CD4-positive, alpha-beta memory T cell (primary cell): ENCODE measurements at regions not wholly inside any gene's neighbourhood (a gene's known extent, or its start where the extent isn't known, plus 50 kb on each side); places are given as distances from the start of the nearest gene placed in this dataset.

Experiments
- CTCF ChIA-PET: fragments of 350-600 bp; sonication (Branson Sonifier 250); formaldehyde crosslinking; loops from one replicate; lab custom pipeline; 2021; ENCODE audit warnings: inconsistent platforms; ENCODE audit not compliant: partially characterized antibody; lab: Charles Lee
- POLR2A ChIA-PET: fragments of 350-600 bp; sonication (Branson Sonifier 250); formaldehyde crosslinking; loops from one replicate; lab custom pipeline; 2021; ENCODE audit not compliant: partially characterized antibody; lab: Charles Lee
- DNase-seq, 5 donors: peaks; one replicate each; pipeline versions ENCODE4 v3.0.0 to v3.0.0-alpha.2; 2020 to 2022; ENCODE audit warnings: mixed read lengths in 1 of 5
- H3K27ac ChIP-seq: one replicate; pipeline ENCODE4 v1.7.0; 2013; ENCODE audit warnings: low read depth, low read length
- H3K27me3 ChIP-seq: 2 replicates; pipeline ENCODE4 v1.7.0; 2013; ENCODE audit warnings: mild to moderate bottlenecking, low read length, moderate library complexity; ENCODE audit not compliant: insufficient read depth
- H3K36me3 ChIP-seq: 2 replicates; pipeline ENCODE4 v1.7.0; 2013; ENCODE audit warnings: mild to moderate bottlenecking, low read length, moderate library complexity; ENCODE audit not compliant: insufficient read depth
- H3K4me1 ChIP-seq: 2 replicates; pipeline ENCODE4 v1.7.0; 2013; ENCODE audit warnings: mild to moderate bottlenecking, low read length, moderate library complexity; ENCODE audit not compliant: insufficient read depth
- H3K4me3 ChIP-seq, 2 donors: one replicate each; pipeline ENCODE4 v1.7.0; 2013; ENCODE audit warnings: low read length in 2 of 2, mild to moderate bottlenecking in 1 of 2
- H3K9me3 ChIP-seq, 2 donors: one replicate each; pipeline ENCODE4 v1.7.0; 2013; ENCODE audit warnings: low read length in 2 of 2, control low read depth in 1 of 2; ENCODE audit not compliant: control insufficient read depth in 1 of 2
- H3K27ac Mint-ChIP-seq, 7 donors: one replicate each; pipeline ENCODE4 v1.8.0; 2020 to 2021; ENCODE audit warnings: mixed read lengths in 7 of 7, mild to moderate bottlenecking in 6 of 7, inconsistent platforms in 3 of 7, moderate library complexity in 3 of 7
- H3K27me3 Mint-ChIP-seq, 2 donors: one replicate each; pipeline ENCODE4 v1.8.0; 2020 to 2021; ENCODE audit warnings: mixed read lengths in 2 of 2
- H3K36me3 Mint-ChIP-seq, 2 donors: one replicate each; pipeline ENCODE4 v1.8.0; 2020 to 2021; ENCODE audit warnings: mixed read lengths in 2 of 2, inconsistent platforms in 1 of 2, mild to moderate bottlenecking in 1 of 2
- H3K4me1 Mint-ChIP-seq, 4 donors: one replicate each; pipeline ENCODE4 v1.8.0; 2020 to 2021; ENCODE audit warnings: mixed read lengths in 4 of 4, mild to moderate bottlenecking in 1 of 4
- H3K4me3 Mint-ChIP-seq, 8 donors: one replicate each; pipeline ENCODE4 v1.8.0; 2020 to 2021; ENCODE audit warnings: mixed read lengths in 8 of 8, mild to moderate bottlenecking in 7 of 8, moderate library complexity in 6 of 8, inconsistent platforms in 3 of 8
- H3K9me3 Mint-ChIP-seq, 8 donors: one replicate each; pipeline ENCODE4 v1.8.0; 2020 to 2021; ENCODE audit warnings: mixed read lengths in 8 of 8, mild to moderate bottlenecking in 5 of 8, inconsistent platforms in 3 of 8, moderate library complexity in 1 of 8
- intact Hi-C: fragments of 100-400 bp; cut with micrococcal nuclease; formaldehyde crosslinking; loops from one replicate; pipeline ENCODE4 v1.15.1; 2023

DNA sequence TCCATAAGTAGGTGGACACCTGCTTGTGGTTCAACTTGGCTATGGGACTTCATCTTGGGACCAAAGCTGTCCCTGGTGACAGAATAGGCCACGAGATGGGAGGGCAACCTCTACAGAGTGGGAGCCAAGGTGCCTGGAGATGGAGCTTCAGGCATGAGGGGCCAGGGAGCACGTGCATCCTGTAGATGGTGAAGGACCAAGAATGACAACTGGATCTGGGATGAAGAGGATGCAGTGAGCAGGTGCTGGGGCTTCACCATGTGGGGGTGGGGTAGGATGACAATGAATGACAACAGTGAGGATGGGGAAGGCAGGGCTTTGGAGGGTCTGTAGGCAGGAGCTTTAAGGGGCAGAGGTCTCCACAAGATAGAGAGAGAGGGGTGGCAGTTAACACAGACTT lies 372.0 kb upstream of the B3GAT1 start:
- Mint-ChIP-seq H3K27me3 (peaks cover 16% of the 10 kb centered on the region in 2 donors), H3K9me3 (peaks cover 0 to 3% (median 0%) of the 10 kb centered on the region in 8 donors), H3K27ac (no peak overlapping the region), H3K4me3 (no peak overlapping the region), H3K36me3 (no peaks in the 10 kb centered on the region), H3K4me1 (no peaks in the 10 kb centered on the region)
- no peak for DNase-seq
- H3K4me3 ChIP-seq: no peak overlapping the region
- H3K36me3 ChIP-seq: no peaks in the 10 kb centered on the region
- no peak overlapping the region for H3K27ac ChIP-seq
- no peaks in the 10 kb centered on the region for H3K9me3 ChIP-seq
- ChIA-PET POLR2A (no interaction called here), CTCF (no interaction called here)
- no peaks in the 10 kb centered on the region for H3K4me1 ChIP-seq
- H3K27me3 ChIP-seq: peaks cover 4% of the 10 kb centered on the region
- intact Hi-C loops: no loop called here

DNA sequence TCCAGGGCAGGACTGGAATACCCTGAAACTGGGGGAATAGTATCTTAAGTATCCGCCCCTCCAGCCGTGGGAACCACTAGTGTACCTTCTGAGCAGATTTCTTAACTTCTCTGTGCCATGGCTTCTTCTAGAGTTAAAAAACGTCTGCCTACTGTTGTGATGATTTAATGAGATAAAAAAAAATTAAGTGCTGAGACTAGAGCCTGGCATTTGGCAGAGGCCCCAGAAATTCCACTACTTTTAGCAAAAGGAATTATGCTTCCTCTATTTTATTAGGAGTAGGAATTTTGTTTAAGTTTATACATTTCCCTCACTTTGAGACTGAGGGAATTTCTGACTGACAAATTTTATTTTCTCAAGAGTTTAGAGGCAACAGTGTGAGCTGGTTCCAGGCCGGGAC lies 371.2 kb upstream of the B3GAT1 start:
- no peak for DNase-seq
- H3K27me3 Mint-ChIP-seq: peaks cover 16% of the 10 kb centered on the region in 2 donors
- H3K4me3 ChIP-seq: no peak overlapping the region
- peaks cover 0 to 3% (median 0%) of the 10 kb centered on the region in 8 donors for H3K9me3 Mint-ChIP-seq
- intact Hi-C loops: no loop called here
- H3K4me3 Mint-ChIP-seq: no peak overlapping the region
- no peak overlapping the region for H3K27ac Mint-ChIP-seq
- H3K4me1 Mint-ChIP-seq: no peaks in the 10 kb centered on the region
- no peaks in the 10 kb centered on the region for H3K36me3 Mint-ChIP-seq
- H3K9me3 ChIP-seq: no peaks in the 10 kb centered on the region
- H3K36me3 ChIP-seq: no peaks in the 10 kb centered on the region
- no peaks in the 10 kb centered on the region for H3K4me1 ChIP-seq
- POLR2A ChIA-PET: no interaction called here
- CTCF ChIA-PET: no interaction called here
- peaks cover 4% of the 10 kb centered on the region for H3K27me3 ChIP-seq
- H3K27ac ChIP-seq: no peak overlapping the region

DNA sequence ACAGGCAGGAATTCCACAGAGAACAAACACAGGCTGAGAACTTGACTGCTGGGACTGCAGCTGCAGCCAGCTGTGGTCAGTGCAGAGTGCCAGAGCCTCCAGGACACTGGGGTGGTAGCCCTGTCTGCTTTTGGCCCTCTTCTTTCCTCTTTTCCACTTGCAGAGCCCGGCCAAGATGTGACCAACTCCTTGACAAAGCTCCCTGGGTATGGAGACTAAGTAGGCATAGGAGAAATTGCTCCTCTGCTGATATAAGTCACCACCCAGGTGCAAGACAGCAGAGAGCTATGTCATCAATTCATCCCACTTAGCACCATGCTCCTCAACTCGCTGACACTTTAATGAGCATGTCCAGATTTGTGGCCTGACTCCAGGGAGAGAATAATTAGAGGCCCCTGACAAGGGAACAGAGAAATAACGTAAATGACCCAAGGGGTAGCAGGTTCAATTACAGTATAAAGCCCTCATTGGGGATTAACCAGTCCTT lies 369.4 kb upstream of the B3GAT1 start:
- CTCF ChIA-PET: no interaction called here
- POLR2A ChIA-PET: no interaction called here
- peaks cover 16% of the 10 kb centered on the region in 2 donors for H3K27me3 Mint-ChIP-seq

DNA sequence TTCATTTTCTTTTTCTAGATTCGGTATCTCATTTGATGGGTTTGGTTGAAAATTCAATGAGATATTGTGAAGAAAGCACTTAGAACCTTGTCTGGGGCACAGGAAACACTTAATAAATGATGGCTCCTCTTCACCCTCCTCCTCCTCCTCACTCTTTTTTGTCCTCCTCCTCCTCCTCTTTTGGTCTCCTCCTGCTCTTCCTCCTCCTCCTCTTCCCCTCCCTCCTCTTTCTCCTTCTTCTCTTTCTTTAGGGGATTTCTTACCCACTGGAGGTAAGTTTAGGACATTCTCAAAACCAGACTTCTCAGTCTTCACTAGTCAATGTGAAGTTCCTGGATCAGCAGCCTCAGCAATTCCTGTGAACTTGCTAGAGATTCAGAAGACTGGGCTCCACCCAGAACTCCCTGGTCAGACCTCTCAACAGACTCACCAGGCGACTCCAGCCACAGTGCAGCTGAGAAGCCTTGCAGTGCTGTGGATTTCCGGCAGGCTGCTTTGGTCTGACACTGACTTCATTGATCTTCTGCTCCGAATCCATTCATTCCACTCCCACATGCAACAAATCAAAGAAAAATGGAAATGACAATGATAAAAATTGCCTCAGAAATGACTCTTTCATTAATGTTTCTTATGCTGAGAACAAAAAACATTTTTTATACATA lies 368.6 kb upstream of the B3GAT1 start:
- POLR2A ChIA-PET: no interaction called here
- H3K27ac Mint-ChIP-seq: no peak overlapping the region
- no peaks in the 10 kb centered on the region for H3K36me3 Mint-ChIP-seq
- H3K4me3 Mint-ChIP-seq: no peak overlapping the region
- Histone ChIP-seq H3K9me3 (no peaks in the 10 kb centered on the region), H3K27me3 (peaks cover 4% of the 10 kb centered on the region), H3K27ac (no peak overlapping the region), H3K4me1 (no peaks in the 10 kb centered on the region), H3K4me3 (no peak overlapping the region), H3K36me3 (no peaks in the 10 kb centered on the region)
- peaks cover 0 to 3% (median 0%) of the 10 kb centered on the region in 8 donors for H3K9me3 Mint-ChIP-seq
- no peak for DNase-seq
- peaks cover 16% of the 10 kb centered on the region in 2 donors for H3K27me3 Mint-ChIP-seq
- CTCF ChIA-PET: no interaction called here
- intact Hi-C loops: no loop called here
- H3K4me1 Mint-ChIP-seq: no peaks in the 10 kb centered on the region

More for the DNA sequence above, 369.4 kb upstream of the B3GAT1 start:
- intact Hi-C loops: no loop called here
- no peaks in the 10 kb centered on the region for H3K9me3 ChIP-seq
- H3K27ac ChIP-seq: no peak overlapping the region
- no peaks in the 10 kb centered on the region for H3K4me1 ChIP-seq
- no peak overlapping the region for H3K4me3 ChIP-seq
- peaks cover 0 to 3% (median 0%) of the 10 kb centered on the region in 8 donors for H3K9me3 Mint-ChIP-seq
- no peaks in the 10 kb centered on the region for H3K36me3 Mint-ChIP-seq
- H3K4me1 Mint-ChIP-seq: no peaks in the 10 kb centered on the region
- peaks cover 4% of the 10 kb centered on the region for H3K27me3 ChIP-seq
- no peak for DNase-seq
- no peak overlapping the region for H3K4me3 Mint-ChIP-seq
- no peak overlapping the region for H3K27ac Mint-ChIP-seq
- H3K36me3 ChIP-seq: no peaks in the 10 kb centered on the region

DNA sequence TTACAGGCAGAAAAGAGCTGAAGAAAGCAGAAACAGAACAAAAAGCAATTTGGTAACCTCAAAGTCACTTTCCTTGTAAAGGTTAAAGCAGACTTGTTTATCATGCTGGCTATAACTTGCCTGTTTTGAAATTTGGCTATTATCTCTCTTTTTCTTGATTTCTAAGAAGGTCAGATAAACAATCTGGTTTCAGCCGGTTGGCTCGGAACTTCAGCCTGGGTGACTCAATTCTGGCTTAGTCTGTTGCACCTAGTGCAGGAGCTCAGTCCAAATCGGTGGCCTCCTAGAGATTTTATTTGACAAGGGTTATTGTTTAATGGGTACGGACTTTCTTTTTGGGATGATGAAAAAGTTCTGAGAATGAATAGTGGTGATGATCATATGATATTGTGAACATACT lies 367.1 kb upstream of the B3GAT1 start:
- no peaks in the 10 kb centered on the region for H3K4me1 ChIP-seq
- peaks cover 0 to 2% (median 0%) of the 10 kb centered on the region in 8 donors for H3K9me3 Mint-ChIP-seq
- no peak overlapping the region for H3K4me3 Mint-ChIP-seq
- no peak for DNase-seq
- CTCF ChIA-PET: no interaction called here
- no peak overlapping the region for H3K4me3 ChIP-seq
- intact Hi-C loops: no loop called here
- no peaks in the 10 kb centered on the region for H3K9me3 ChIP-seq
- POLR2A ChIA-PET: no interaction called here
- H3K36me3 Mint-ChIP-seq: no peaks in the 10 kb centered on the region
- no peak overlapping the region for H3K27ac Mint-ChIP-seq
- no peaks in the 10 kb centered on the region for H3K36me3 ChIP-seq
- no peaks in the 10 kb centered on the region for H3K4me1 Mint-ChIP-seq
- H3K27ac ChIP-seq: no peak overlapping the region
- peaks cover 4% of the 10 kb centered on the region for H3K27me3 ChIP-seq
- H3K27me3 Mint-ChIP-seq: peaks cover 13 to 15% of the 10 kb centered on the region in 2 donors

DNA sequence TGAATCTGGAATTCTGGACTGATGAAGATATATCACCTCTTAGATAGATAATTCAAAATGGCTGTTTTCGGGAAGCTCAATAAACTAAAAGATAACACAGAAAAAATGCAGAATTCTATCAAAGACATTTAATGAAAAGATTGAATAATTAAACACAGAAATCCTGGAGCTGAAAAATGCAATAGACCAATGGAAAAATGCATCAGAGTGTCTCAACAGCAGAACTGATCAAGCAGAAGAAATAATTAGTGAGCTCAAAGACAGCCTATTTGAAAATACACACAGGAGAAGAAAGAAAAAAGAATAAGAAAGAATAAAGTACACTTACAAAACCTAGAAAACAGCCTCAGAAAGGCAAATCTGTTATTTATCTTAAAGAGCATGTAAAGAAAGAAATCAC lies 356.4 kb upstream of the B3GAT1 start:
- ChIA-PET POLR2A (no interaction called here), CTCF (no interaction called here)
- Mint-ChIP-seq H3K36me3 (peaks cover 1 to 4% of the 10 kb centered on the region in 2 donors), H3K4me3 (no peak overlapping the region), H3K9me3 (peaks cover 11 to 44% (median 21%) of the 10 kb centered on the region in 8 donors), H3K4me1 (peaks cover 0 to 2% (median 0%) of the 10 kb centered on the region in 4 donors), H3K27ac (no peak overlapping the region), H3K27me3 (peaks cover 6 to 14% of the 10 kb centered on the region in 2 donors)
- no peak overlapping the region for H3K4me3 ChIP-seq
- no peaks in the 10 kb centered on the region for H3K36me3 ChIP-seq
- no peak overlapping the region for H3K27ac ChIP-seq
- H3K27me3 ChIP-seq: no peaks in the 10 kb centered on the region
- intact Hi-C loops: no loop called here
- no peak for DNase-seq
- peaks cover 0 to 5% of the 10 kb centered on the region in 2 donors for H3K9me3 ChIP-seq
- no peaks in the 10 kb centered on the region for H3K4me1 ChIP-seq

DNA sequence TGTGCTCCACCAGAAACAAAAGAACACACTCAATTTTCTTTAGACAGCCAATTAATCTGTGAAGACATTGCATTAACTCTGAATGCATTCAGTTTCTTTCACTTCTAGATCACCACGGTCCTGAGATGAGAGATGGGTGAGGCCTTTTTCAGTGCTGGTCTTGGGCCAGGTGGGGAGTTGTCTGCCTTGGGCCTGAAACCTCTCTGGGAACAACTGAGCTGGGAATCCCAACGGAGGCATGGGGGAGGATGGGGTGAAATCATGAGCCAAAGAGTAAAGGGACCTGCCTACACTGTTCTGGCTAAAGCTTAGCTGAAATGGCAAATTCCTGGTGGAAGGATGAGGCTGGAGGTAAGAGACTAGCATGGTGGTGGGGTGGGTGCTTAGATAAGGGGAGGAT lies 353.5 kb upstream of the B3GAT1 start:
- Mint-ChIP-seq H3K27me3 (peaks cover 6 to 12% of the 10 kb centered on the region in 2 donors), H3K27ac (no peak overlapping the region), H3K9me3 (peaks cover 3 to 27% (median 19%) of the 10 kb centered on the region in 8 donors), H3K36me3 (peaks cover 1 to 4% of the 10 kb centered on the region in 2 donors), H3K4me1 (no peaks in the 10 kb centered on the region), H3K4me3 (no peak overlapping the region)
- no peak for DNase-seq
- intact Hi-C loops: no loop called here
- Histone ChIP-seq H3K27ac (no peak overlapping the region), H3K36me3 (no peaks in the 10 kb centered on the region), H3K9me3 (peaks cover 0 to 5% of the 10 kb centered on the region in 2 donors), H3K4me3 (no peak overlapping the region), H3K4me1 (no peaks in the 10 kb centered on the region), H3K27me3 (no peaks in the 10 kb centered on the region)
- POLR2A ChIA-PET: no interaction called here
- CTCF ChIA-PET: no interaction called here
